ENCODE measurements at regions not wholly inside any gene's neighbourhood (a gene's known extent, or its start where the extent isn't known, plus 50 kb on each side); places are given as distances from the start of the nearest gene placed in this dataset.

- CTCF ChIA-PET (ENCODE audit: partially characterized antibody), result no interaction called here
- H3K4me1 ChIP-seq (replicated peaks in 1 of 4; ENCODE audit: control insufficient read depth in 3 of 4, insufficient read depth in 4 of 4, low read length in 3 of 4), result no peaks in the 10 kb centered on the region
- WGBS, 2 experiments (ENCODE audit: extremely low coverage in 1 of 2, insufficient coverage in 1 of 2, insufficient read length in 1 of 2, insufficient replicate concordance in 2 of 2, low coverage in 1 of 2, low lambda C conversion rate in 2 of 2, missing lambda C conversion rate in 1 of 2), result 90% methylated on average over 2 of the region's 2 CpGs; no CpG with 5 or more reads in 1 of the 2 experiments
- H3K23ac ChIP-seq (ENCODE audit: insufficient read length), result no peak overlapping the region
- no peak overlapping the region for H2AK5ac ChIP-seq (ENCODE audit: low read depth, low read length)
- no peaks in the 10 kb centered on the region for H3K9me3 ChIP-seq (ENCODE audit: insufficient read depth in 2 of 2, low read depth in 1 of 2, low read length in 1 of 2)
- FAIRE-seq (no peak), DNase-seq (ENCODE audit: low read depth in 1 of 2, low spot score in 2 of 2) (no peak)
- H3K18ac ChIP-seq (ENCODE audit: extremely low read depth, low read length), result no peak overlapping the region
- H2BK20ac ChIP-seq (ENCODE audit: low read length), result no peak overlapping the region
- H2BK120ac ChIP-seq (replicated peaks; ENCODE audit: low read depth, low read length), result no peak overlapping the region
- no peak overlapping the region for H3K4me2 ChIP-seq (ENCODE audit: insufficient read depth in 1 of 2, low read depth in 2 of 2, low read length in 2 of 2)
- TF ChIP-seq, protein P1, sequence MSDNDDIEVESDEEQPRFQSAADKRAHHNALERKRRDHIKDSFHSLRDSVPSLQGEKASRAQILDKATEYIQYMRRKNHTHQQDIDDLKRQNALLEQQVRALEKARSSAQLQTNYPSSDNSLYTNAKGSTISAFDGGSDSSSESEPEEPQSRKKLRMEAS (IDR thresholded peaks at IDR 0.05), result no peak
- no peak for TF ChIP-seq ASH2L (IDR thresholded peaks at IDR 0.05; ENCODE audit: low read length)
- TF ChIP-seq, protein P2, sequence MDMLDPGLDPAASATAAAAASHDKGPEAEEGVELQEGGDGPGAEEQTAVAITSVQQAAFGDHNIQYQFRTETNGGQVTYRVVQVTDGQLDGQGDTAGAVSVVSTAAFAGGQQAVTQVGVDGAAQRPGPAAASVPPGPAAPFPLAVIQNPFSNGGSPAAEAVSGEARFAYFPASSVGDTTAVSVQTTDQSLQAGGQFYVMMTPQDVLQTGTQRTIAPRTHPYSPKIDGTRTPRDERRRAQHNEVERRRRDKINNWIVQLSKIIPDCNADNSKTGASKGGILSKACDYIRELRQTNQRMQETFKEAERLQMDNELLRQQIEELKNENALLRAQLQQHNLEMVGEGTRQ (IDR thresholded peaks at IDR 0.05; ENCODE audit: low read length), result no peak
- TF ChIP-seq SP4 (IDR thresholded peaks at IDR 0.05; ENCODE audit: low read length), result no peak
- TF ChIP-seq POLR2AphosphoS5 (IDR thresholded peaks at IDR 0.05; ENCODE audit: low read depth, low read length), result no peak
- TF ChIP-seq YY1 (IDR thresholded peaks at IDR 0.05; ENCODE audit: low read depth, low read length), result no peak
- no peak for TF ChIP-seq FOSL1 (IDR thresholded peaks at IDR 0.05; ENCODE audit: insufficient read depth, low read depth, low read length)
- no peak for TF ChIP-seq TEAD4 (IDR thresholded peaks at IDR 0.05; ENCODE audit: low read depth, low read length)
- no peak for TF ChIP-seq JUND (IDR thresholded peaks at IDR 0.05; ENCODE audit: low read length)
- TF ChIP-seq HDAC6 (IDR thresholded peaks at IDR 0.05; ENCODE audit: low read depth, low read length), result no peak
- H2BK15ac ChIP-seq (ENCODE audit: low read length), result no peak overlapping the region
- H3K23me2 ChIP-seq (ENCODE audit: low read depth, low read length), result no peaks in the 10 kb centered on the region
- no peaks in the 10 kb centered on the region for H3K79me1 ChIP-seq (ENCODE audit: low read depth, low read length)
- no peak overlapping the region for H2BK5ac ChIP-seq (ENCODE audit: low read depth, low read length)
- H3K36me3 ChIP-seq (ENCODE audit: control insufficient read depth in 2 of 4, insufficient read depth in 4 of 4, low read length in 3 of 4), result no peaks in the 10 kb centered on the region
- POLR2A ChIA-PET (ENCODE audit: partially characterized antibody), result no interaction called here
- H3K79me2 ChIP-seq (ENCODE audit: control insufficient read depth in 1 of 2, insufficient read depth in 2 of 2, low read length in 2 of 2), result no peaks in the 10 kb centered on the region
- no peak overlapping the region for H4K91ac ChIP-seq (replicated peaks; ENCODE audit: insufficient read length, low read length)
- no peak overlapping the region for H2BK12ac ChIP-seq (ENCODE audit: low read depth, low read length)
- no peak overlapping the region for H3K27ac ChIP-seq (ENCODE audit: low read depth, low read length)
- no peak overlapping the region for H4K5ac ChIP-seq (ENCODE audit: insufficient read length, low read depth, low read length)
- no peak overlapping the region for H2AFZ ChIP-seq (ENCODE audit: low read length)
- no peaks in the 10 kb centered on the region for H3K27me3 ChIP-seq (replicated peaks in 1 of 4; ENCODE audit: control insufficient read depth in 3 of 4, extremely low read depth in 1 of 4, insufficient read depth in 3 of 4, low read length in 3 of 4)
- no peak overlapping the region for H3K14ac ChIP-seq (ENCODE audit: insufficient read length)
- H3K9ac ChIP-seq (replicated peaks in 1 of 4; ENCODE audit: extremely low read depth in 1 of 4, low read depth in 3 of 4, low read length in 3 of 4), result no peak overlapping the region
- H4K8ac ChIP-seq (ENCODE audit: extremely low read depth, insufficient read depth, low read length), result no peak overlapping the region
- H4K20me1 ChIP-seq (replicated peaks in 1 of 2; ENCODE audit: control insufficient read depth in 1 of 2, insufficient read depth in 2 of 2, low read length in 2 of 2), result no peaks in the 10 kb centered on the region
- no peak overlapping the region for H3K4ac ChIP-seq (replicated peaks; ENCODE audit: insufficient read length, low read depth, low read length)
- H3K56ac ChIP-seq (replicated peaks; ENCODE audit: insufficient read length, low read depth, low read length), result no peak overlapping the region
- no peak overlapping the region for H3K4me3 ChIP-seq (ENCODE audit: extremely low read depth in 1 of 4, insufficient read depth in 2 of 4, low read depth in 3 of 4, low read length in 4 of 4)
Measured at GRCh38 chr5:29069104-29069402, 2030.7 kb upstream of the CDH9 start.

All from H1 (cell line).